Activated CD8-positive, alpha-beta memory T cell treated with anti-CD3 and anti-CD28 coated beads, Interleukin-2, amount 50 U/mL, for 48 hours (primary cell): ENCODE measurements at regions not wholly inside any gene's neighbourhood (a gene's known extent, or its start where the extent isn't known, plus 50 kb on each side); places are given as distances from the start of the nearest gene placed in this dataset.

ENCODE experiments used
- DNase-seq: peaks from one replicate; pipeline ENCODE4 v3.0.0-alpha.2; 2020

DNA sequence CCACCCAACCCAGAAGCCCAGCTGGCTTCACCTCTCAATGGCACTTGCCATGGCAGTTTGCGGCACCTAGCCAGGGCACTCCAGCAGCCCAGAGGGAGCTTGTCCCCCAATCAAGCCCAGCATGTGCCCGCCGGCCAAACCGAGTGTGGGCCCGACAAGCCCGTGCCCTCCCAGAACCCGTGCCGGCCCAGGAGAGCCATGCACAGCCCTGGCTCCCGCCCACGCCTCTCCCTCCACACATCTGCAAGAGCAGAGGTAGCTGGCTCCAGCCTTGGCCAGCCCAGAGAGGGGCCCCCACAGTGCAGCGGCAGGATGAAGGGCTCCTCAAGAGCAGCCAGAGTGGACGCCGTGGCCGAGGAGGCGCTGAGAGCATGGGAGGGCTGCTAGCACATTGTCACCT, 2278.0 kb upstream of the PCDH20 start:
- DNase-seq: no peak

DNA sequence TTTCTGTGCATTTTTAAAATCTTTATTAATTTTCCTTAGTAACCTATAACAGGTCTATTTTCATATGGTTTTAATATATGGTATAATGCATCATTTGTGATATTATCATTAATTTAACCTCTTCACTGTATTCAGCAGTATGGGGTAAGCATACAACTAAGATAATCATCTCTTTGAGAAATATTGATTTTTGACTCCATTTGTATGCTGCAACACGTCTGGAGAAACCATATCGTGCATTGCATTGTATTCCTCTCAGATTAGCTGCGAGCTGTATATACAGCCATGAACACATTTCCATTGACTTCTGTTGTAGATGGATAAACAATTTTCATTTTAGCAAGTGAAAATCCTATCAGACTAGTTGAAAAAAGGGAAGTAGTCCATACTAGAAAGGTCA, 2275.8 kb upstream of the PCDH20 start:
- DNase-seq: no peak

DNA sequence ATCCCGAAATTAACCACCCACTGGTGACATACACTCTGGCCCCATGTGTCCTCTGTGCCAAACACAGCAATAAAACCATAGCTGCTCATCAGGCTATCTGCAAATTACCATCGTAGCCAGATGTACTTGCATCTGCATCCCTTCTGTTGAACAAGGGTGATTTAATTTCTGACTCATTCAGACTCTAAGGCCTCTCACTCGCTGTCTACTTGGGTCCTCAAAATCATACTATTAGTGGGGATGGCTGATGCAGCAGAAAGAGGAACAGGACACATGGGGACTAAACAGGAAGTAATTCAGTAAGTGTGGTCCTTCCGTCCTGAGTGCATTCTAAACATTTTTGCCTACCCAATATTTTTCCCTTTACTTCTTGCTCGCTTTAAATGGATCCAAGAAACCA, 2275.0 kb upstream of the PCDH20 start:
- no peak for DNase-seq

DNA sequence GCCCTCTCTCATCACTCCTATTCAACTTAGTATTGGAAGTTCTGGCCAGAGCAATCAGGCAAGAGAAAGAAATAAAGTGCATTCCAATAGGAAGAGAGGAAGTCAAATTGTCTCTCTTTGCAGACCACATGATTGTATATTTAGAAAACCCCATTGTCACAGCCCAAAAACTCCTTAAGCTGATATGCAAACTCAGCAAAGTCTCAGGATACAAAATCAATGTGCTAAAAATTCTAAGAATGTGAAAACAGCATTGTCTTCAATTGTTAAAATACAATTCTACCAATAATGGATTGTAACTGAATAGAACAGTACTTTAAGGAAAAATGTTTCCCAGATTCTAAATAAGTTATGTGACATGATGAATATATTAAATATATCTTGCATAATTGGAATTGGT, 2269.2 kb upstream of the PCDH20 start:
- no peak for DNase-seq

DNA sequence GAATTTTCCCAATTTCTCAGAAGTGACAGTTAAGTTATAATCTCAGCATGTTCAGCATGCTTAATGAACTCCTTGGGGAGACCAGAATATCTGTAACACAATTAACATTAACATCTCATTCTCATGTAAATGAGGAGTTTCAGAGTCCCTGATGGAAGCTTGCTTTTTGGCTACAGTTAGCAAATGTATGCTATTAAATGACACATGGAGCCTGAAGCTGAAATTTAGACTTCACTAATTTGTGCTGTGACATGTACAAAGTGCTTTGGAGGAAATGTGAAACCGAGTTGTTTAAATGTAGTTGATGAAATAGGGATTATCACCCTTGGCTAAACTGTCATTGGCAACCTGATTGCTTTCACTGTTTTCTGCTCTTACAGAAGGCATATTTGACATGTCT, 2265.1 kb upstream of the PCDH20 start:
- DNase-seq: no peak

DNA sequence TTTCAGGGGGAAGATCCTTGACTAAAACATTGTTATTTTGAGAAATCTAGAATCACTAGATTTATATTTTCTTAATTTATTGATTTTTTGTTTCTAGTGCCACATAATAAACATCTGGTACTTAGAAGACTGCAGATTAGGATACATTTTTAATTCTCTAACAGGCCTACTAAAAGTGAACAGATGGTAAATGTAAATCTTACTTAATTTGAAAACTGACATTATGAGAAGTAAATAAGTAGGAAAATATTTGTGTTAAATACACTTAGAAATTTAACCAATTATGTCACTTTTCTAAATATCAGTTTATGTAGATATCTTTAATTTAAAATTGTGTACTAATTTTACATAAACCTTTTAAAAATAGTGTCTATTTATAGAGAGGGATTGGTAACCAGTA, 2255.6 kb upstream of the PCDH20 start:
- no peak for DNase-seq

DNA sequence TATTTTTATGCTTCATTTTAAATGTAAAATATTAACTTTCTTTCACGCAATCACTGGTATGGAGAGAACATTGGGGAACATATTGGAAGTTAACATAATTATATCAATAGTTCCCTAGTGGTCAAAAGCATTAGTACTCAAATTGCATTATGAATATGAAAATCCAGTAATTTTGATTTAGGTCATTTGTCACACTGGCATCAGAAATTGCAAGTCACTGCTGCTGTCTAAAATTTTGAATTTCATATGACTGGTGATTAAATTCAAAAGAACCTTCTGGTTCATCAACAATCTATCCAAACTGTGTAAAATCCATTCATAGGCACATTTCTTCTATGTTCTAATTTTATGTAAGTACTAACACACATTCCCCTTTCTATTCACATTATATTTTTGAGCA, 2235.7 kb upstream of the PCDH20 start:
- no peak for DNase-seq

DNA sequence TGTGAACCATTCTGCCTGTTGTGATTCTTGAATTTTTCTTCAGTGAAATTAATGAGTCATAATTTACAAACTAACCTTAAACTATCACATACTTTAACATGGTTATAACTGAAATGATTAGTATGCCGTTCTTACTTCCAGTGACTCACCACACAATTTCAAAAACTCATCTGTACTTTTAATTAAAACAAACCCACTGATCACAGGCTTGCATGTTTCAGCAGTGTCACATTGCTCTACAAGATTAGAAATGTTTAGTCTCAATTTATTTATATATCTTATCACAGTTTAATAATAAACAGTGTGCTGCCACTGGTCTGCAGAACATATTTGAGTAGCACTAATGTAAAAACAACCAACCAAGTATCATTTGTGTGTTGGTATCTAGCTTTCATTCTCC, 2227.9 kb upstream of the PCDH20 start:
- DNase-seq: no peak

DNA sequence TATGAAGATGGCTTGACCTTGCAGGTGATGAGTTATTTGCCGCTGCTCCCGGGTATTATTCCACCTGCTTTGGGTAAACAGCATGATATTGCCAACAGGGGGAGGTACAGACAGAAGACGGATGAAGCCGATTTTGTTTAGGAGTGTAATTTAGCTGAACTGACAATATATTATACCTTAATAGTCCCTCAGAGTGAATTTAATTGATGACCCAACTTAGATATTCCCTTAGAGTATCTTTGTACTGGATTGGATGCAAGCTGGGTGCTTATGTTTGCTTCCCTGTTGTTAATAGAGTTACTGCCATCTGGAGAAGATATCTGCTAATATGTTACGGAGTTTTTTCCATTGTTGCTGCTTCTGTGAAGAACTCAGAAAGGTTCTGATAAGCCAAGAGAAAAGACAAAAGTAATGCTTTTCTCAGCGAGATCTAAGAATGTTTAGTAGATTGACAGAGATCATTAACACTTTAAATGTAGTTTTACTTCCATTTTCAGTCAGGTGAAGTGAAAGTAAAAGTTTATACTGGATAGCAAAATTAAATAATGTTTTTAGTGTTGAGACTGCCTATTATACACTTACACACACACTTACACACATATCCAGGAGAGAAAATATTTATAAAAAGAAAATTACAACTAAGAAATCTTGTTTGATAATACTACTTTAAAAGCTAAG, 2220.8 kb upstream of the PCDH20 start:
- DNase-seq: no peak

DNA sequence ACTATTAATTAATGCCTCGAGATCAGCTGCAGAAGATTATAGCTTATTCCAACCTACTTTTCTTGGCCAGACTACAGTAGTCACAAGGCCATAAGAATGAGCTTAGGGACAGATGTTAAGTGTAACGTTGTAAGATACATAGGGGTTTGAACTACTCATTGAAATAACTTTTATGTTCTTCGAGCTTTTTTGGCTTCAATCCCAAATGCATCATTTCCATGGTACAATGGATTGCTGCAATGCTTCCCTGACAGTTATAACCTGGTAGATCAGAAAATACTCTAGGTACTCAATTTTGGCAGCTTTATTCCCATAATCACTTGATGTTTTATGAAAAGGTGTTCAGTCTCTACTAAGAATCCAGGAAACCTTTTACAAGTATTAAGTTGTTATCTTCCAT, 2216.7 kb upstream of the PCDH20 start:
- DNase-seq: no peak

DNA sequence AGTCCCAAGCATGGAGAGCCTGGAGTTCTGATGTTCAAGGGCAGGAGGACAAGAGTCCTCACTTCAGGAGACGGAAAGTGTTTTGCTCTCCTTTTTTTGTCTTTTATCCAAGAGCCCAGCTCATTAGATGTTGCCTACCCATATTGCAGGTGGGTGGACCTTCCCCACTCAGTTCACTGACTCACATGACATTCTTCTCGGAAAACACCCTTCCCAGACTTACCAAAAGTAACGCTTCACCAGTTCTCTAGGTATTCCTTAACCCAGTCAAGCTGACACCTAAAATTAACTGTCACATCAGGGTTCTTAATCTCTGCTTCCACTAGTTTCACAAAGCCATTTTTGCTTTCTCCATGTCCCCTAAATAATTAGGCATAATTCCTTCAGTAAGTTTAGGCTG, 2215.4 kb upstream of the PCDH20 start:
- no peak for DNase-seq

DNA sequence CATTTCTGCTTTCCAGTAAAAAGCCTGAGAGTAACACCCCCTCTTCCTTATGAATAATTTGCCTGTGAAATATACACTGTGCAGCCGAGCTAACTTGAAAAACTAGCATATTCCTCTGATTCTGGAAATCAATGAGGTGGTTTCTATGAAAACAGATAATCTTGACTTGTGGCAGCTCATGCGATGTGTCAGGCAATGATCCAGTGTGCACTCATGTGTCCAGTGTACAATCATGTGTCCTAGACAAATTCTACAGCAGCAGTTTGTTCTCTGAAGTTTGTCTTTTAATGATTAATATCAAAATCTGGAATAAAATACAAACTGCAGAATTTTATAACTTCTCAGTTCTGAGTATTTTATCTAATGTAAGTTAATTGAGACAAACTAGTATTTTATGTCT, 2213.9 kb upstream of the PCDH20 start:
- DNase-seq: no peak

DNA sequence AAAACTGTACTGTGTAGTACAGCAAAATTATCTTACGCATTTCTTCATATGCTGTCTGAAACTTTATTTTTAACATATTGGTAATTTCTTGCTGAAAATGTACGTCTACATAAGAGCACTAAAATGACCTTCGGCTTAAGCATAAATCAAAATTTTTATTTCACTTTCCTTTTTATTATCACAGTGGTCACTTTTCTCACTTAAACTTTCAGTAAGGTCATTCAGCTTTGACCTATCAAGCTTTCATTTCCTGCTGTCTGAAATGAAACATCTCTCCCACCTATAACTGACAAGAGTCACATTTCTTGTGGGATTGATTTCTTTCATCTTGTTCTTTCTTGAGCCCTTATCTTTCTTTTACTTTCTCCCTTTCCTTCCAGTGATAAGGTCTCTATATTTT, 2212.7 kb upstream of the PCDH20 start:
- no peak for DNase-seq

DNA sequence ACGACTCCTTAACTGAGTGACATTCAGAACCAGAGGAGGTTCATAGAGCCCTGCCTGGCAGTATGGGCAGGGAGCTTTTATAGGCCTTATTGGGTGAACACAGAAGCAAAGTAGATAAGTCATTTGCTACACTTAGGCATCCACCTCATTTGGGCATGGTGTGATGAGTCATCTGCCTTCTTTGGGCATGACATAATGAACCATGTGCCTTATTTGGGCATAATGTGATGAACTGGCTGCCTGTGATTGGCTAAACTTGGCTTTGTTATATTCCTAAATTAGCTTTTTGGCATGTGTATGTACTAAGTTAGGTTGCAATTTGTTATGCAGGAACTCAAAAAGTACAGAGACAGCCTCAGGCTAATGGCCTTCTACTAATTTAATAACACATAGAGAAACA, 2210.2 kb upstream of the PCDH20 start:
- no peak for DNase-seq

DNA sequence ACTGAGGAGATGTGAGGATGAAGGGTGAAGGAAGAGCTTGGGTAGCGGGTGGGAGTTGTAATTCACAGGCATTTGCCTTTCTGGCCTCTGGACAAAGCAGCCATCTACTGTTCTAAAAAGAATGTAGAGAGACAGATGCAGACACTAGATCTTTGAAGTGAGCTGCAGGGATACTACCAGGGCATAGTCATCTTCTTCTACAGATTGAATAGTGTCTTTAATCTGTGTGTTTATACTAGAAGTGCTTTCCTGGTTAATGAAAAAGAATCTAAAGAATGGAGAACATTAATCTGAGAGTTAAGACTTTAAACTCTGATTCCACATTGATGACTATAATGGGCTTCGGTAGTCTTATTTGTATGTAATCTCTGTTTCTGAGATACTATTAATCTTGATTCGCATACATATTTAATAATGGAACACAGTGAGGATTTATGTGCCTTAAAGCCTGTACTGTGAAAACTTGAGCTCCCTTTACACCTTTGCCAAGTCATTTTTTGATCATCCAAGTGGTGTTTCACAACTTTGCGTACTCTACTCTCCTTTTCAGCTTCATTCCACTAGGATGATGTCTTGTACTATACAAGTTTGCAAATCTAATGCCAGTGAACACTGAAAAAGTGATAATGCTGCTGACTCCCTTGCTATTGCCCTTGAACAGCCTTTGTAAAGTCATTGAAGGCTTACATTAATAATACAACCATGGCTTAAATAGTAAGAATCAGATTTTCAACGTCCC, 2199.4 kb upstream of the PCDH20 start:
- DNase-seq: no peak

DNA sequence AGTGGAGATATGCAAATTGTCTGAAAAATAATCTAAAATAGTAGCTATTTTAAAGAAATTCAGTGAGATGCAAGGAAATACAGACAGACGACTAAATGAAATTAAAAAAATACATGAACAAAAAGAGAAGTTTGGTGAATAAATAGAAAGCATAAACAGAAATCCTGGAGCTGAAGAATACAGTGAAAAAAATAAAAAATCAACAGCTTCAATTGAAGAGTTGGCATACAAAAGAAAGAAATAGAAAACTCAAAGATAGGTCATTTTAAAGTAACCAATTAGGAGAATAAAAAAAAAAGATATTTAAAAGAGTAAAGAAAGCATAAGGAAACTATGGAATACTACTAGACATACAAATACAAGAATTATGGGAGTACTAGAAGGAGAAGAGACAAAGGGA, 2191.5 kb upstream of the PCDH20 start:
- DNase-seq: no peak

DNA sequence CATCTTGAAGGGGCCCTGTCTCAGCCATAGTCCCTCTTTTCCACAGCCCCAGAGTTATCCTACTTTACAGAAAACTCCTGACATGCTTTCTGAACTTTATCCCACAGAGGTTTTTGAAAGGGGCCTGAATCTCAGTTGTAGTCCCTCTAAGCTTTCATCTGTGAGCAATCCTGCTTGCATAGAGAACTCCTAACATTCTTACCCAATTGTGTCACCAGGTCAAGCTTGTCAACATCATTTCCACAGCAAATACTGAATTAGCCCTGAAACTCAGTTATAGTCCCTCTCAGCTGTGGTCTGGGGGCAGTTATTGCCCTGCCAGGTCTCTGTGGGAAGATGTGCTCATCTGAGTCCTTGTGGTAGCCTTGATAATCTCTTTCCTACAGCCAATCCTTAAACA, 2190.3 kb upstream of the PCDH20 start:
- no peak for DNase-seq

DNA sequence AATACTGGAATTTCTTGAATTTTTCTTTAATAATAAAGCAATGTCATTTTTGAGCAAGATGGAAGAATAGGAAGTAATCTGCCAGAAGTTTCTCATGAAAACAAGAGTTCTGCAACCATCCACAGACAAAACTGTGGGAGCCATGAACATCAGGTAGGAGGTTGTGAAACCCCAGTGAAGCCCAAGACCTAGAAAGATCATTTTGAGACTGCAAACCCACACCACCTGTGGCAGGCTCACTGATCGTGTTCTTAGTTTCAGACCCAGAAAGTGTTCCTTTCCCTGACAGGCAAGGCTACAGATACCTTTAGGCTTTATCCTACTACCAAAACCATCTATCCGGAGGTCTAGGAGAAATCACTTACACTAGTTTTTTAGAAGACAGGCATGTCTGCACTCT, 2189.8 kb upstream of the PCDH20 start:
- no peak for DNase-seq

DNA sequence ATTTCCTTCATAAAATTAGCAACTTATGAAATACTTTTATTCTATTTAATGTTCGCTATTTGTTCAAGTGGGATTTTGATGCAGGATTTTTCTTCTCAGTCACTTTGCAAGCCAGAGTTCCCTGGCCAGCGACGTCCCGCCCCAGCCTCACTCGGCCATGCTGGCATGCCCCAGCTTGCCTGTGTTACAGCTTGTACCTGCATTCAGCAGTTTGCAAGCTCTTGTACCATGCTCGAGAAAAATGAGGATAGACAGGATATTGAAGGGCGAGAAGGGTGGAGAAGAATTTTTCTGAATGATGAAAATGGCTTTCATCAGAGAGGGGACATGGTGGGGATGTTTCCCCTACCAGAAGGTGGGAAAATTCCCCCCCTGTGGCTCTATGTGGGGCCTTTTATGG, 2180.2 kb upstream of the PCDH20 start:
- DNase-seq: no peak

DNA sequence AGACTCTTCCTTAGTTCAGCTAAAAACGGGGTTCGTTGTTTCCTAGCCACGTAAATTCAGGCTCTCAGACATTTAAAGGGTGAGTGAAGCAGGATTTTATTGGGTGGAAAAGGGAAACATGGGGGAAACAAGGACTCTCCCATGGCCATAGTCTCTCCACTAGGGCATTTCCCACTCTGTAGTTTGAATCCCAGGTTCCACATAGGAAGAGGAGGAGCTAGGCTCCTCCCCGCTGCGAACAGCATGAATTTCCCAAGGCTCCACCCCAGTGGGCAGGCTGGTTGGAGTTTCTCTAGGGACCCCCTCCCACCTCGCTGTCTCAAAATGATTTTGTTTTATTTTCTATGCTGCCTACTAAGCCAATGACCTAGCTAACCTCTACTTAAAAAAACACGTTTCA, 2170.8 kb upstream of the PCDH20 start:
- no peak for DNase-seq

DNA sequence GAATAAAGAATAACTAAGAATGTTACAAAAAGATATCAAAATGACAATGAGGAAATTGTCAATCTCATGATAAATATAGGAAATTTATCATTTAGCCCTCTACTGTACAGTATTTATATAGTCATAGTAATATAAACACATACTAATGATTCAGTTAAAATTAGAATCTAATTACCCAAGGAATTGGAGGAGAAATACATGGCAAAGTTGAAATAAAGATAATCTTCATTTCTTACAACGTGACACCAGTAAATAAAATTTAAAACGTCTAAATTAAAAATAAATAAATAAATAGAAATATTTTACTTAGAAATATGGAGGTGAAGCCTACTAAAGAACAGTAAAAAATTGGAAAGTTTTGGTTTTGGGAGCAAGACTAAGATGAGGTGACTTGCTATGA, 2163.1 kb upstream of the PCDH20 start:
- DNase-seq: no peak

DNA sequence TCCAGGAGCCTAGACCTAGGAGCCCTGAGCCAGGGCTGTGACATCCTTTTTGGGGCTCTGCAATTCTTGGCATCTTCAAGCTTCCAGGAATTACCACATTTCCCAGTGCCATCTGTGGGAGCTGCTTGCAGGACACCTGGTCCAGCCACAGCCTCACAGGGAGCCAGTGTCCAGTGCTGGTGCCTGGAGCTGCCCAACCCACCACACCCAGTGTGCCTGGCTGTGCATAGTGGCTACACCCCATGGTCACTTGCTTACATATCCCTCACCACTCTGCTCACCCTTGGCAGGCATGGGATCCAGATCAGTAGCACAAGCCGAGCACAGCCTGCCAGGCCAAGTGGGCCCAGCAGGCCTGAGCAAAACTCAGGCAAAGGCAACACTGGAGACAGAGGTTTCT, 2151.4 kb upstream of the PCDH20 start:
- no peak for DNase-seq

DNA sequence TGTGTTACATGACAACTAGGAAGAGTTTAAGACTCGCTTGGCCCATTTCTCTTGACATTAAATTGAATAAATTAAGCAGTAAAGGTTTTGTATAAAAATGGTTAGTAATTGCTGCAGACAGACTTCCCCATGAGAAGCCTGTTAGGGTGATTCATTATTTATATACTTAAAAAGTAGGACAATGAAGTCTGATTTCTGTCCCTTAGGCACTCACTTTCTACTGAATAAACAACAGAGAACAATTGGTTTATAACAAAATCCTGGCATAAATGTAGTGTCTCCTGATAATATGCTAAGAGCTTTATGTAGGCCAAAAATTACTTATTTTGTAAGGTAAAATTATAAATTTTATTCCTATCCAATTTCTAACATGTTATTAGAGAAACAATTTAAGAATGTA, 2138.5 kb upstream of the PCDH20 start:
- DNase-seq: no peak

DNA sequence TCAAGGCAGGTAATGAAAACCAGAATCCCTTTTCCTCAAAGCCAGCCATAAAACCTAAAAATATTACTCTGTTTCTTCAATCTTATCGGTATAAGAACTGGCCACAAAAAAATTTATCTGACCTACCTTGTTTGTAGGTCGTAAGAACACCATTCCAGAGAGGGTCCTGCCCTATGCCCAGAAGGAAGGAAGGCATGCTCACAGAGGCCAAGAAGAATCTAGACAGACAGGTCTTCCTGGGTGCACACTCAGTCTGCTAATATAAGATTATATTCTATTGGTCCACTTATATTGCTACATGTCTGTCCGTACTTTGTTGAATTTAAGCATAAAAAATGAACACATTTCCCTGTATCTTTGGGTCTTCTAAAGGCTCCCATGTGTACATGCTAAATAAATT, 2136.1 kb upstream of the PCDH20 start:
- DNase-seq: no peak

DNA sequence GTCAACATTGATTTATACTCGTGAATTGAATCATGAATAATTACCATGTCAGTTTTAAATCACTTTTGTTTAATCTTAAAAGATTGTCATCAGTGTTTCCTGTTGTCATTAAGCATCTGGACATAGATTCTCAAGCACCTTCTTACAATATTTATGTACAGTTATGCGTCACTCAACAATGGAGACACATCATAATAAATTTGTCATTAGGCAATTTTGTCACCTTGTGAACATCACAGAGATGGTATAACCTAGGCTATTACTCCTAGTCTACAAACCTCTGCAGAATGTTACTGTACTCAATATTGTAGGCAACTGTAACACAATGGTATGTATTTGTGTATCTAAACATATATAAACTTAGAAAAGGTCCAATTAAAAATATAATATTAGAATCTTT, 2130.9 kb upstream of the PCDH20 start:
- DNase-seq: no peak
